H7 (cell line): ENCODE measurements at regions not wholly inside any gene's neighbourhood (a gene's known extent, or its start where the extent isn't known, plus 50 kb on each side); places are given as distances from the start of the nearest gene placed in this dataset.

Experiments used
- DNase-seq: peaks from one replicate; pipeline ENCODE4 v3.0.0; 2012
- H3K27me3 ChIP-seq: 2 replicates; pipeline ENCODE4 v1.6.0; 2011; ENCODE audit warnings: mild to moderate bottlenecking, low read length; ENCODE audit not compliant: control insufficient read depth, insufficient read depth
- H3K36me3 ChIP-seq: replicated peaks from 2 replicates; pipeline ENCODE4 v1.5.1; 2011; ENCODE audit warnings: low read length; ENCODE audit not compliant: control insufficient read depth, insufficient read depth
- H3K4me3 ChIP-seq: 2 replicates; pipeline ENCODE4 v1.5.1; 2011; ENCODE audit warnings: low read depth, mild to moderate bottlenecking, control low read depth, low read length, moderate library complexity; ENCODE audit not compliant: insufficient read depth

- no peak for DNase-seq
- H3K36me3 ChIP-seq = no peaks in the 10 kb centered on the region
- H3K4me3 ChIP-seq = no peak overlapping the region
- H3K27me3 ChIP-seq = peaks cover 4% of the 10 kb centered on the region
These were observed 81.9 kb upstream of the POU3F1 start for GRCh38 chr1:38128511-38128910.

- Histone ChIP-seq H3K36me3 (no peaks in the 10 kb centered on the region), H3K27me3 (no peaks in the 10 kb centered on the region; the same call in 1 of the 2 replicates), H3K4me3 (no peak overlapping the region)
- no peak for DNase-seq
These were observed 80.8 kb upstream of the POU3F1 start for GRCh38 chr1:38127428-38127827.

- Histone ChIP-seq H3K36me3 (no peaks in the 10 kb centered on the region), H3K27me3 (no peaks in the 10 kb centered on the region; the same call in 1 of the 2 replicates), H3K4me3 (no peak overlapping the region)
- DNase-seq = no peak
These were observed 80.4 kb upstream of the POU3F1 start for GRCh38 chr1:38126970-38127369.

- Histone ChIP-seq H3K27me3 (no peaks in the 10 kb centered on the region; the same call in 1 of the 2 replicates), H3K4me3 (no peak overlapping the region), H3K36me3 (no peaks in the 10 kb centered on the region)
- peak; percentile 67 for DNase-seq
These were observed 79.4 kb upstream of the POU3F1 start for GRCh38 chr1:38125837-38126520.

GRCh38 chr1:38125016-38125415 lies 78.4 kb upstream of the POU3F1 start:
- H3K27me3 ChIP-seq = no peaks in the 10 kb centered on the region; the same call in 1 of the 2 replicates
- no peaks in the 10 kb centered on the region for H3K36me3 ChIP-seq
- H3K4me3 ChIP-seq = no peak overlapping the region
- peak; percentile 42 for DNase-seq

GRCh38 chr1:38123356-38124135 lies 77.0 kb upstream of the POU3F1 start:
- Histone ChIP-seq H3K4me3 (no peak overlapping the region), H3K36me3 (no peaks in the 10 kb centered on the region), H3K27me3 (no peaks in the 10 kb centered on the region; the same call in 1 of the 2 replicates)
- DNase-seq = peak; percentile 57

- no peaks in the 10 kb centered on the region; the same call in 1 of the 2 replicates for H3K27me3 ChIP-seq
- no peak overlapping the region for H3K4me3 ChIP-seq
- no peaks in the 10 kb centered on the region for H3K36me3 ChIP-seq
- DNase-seq = peak; percentile 51
These were observed 74.7 kb upstream of the POU3F1 start for GRCh38 chr1:38121231-38121680.

GRCh38 chr1:38120552-38121230 lies 74.1 kb upstream of the POU3F1 start:
- no peak for DNase-seq
- Histone ChIP-seq H3K4me3 (no peak overlapping the region), H3K36me3 (no peaks in the 10 kb centered on the region), H3K27me3 (no peaks in the 10 kb centered on the region; the same call in 1 of the 2 replicates)

- Histone ChIP-seq H3K36me3 (no peaks in the 10 kb centered on the region), H3K27me3 (no peaks in the 10 kb centered on the region; the same call in 1 of the 2 replicates), H3K4me3 (no peak overlapping the region)
- peak; percentile 35 for DNase-seq
These were observed 72.4 kb upstream of the POU3F1 start for GRCh38 chr1:38118976-38119375.

- DNase-seq = peak; percentile 36
- Histone ChIP-seq H3K36me3 (no peaks in the 10 kb centered on the region), H3K4me3 (no peak overlapping the region), H3K27me3 (no peaks in the 10 kb centered on the region; the same call in 1 of the 2 replicates)
These were observed 70.9 kb upstream of the POU3F1 start for GRCh38 chr1:38117444-38117887.

- no peaks in the 10 kb centered on the region; the same call in 1 of the 2 replicates for H3K27me3 ChIP-seq
- no peak overlapping the region for H3K4me3 ChIP-seq
- peak; percentile 33 for DNase-seq
- no peaks in the 10 kb centered on the region for H3K36me3 ChIP-seq
These were observed 69.1 kb upstream of the POU3F1 start for GRCh38 chr1:38115682-38116202.

- no peak for DNase-seq
- Histone ChIP-seq H3K36me3 (no peaks in the 10 kb centered on the region), H3K4me3 (no peak overlapping the region), H3K27me3 (no peaks in the 10 kb centered on the region; the same call in 1 of the 2 replicates)
These were observed 68.6 kb upstream of the POU3F1 start for GRCh38 chr1:38115226-38115625.

- DNase-seq = peak; percentile 45
- Histone ChIP-seq H3K4me3 (no peak overlapping the region), H3K36me3 (no peaks in the 10 kb centered on the region), H3K27me3 (no peaks in the 10 kb centered on the region; the same call in 1 of the 2 replicates)
These were observed 67.8 kb upstream of the POU3F1 start for GRCh38 chr1:38114241-38115026.
